WI38 (cell line): ENCODE measurements at regions not wholly inside any gene's neighbourhood (a gene's known extent, or its start where the extent isn't known, plus 50 kb on each side); places are given as distances from the start of the nearest gene placed in this dataset.

Experiments used
- H3K4me3 ChIP-seq: 2 replicates; pipeline ENCODE4 v1.5.1; 2011; ENCODE audit warnings: low read depth, mild to moderate bottlenecking, control low read depth, low read length
- CTCF ChIP-seq: IDR thresholded peaks from 2 replicates; pipeline ENCODE4 v1.5.1; 2012; ENCODE audit warnings: low read depth, mild to moderate bottlenecking, control low read depth, low read length

- H3K4me3 ChIP-seq: no peak overlapping the region
- no peak for TF ChIP-seq CTCF
Observed at GRCh38 chr4:178814908-178815307, 1372.7 kb upstream of the AGA start.

GRCh38 chr4:178823673-178824295 is 1381.5 kb upstream of the AGA start:
- H3K4me3 ChIP-seq: no peak overlapping the region
- TF ChIP-seq CTCF: no peak

- H3K4me3 ChIP-seq: no peak overlapping the region
- no peak for TF ChIP-seq CTCF
Observed at GRCh38 chr4:178836865-178837264, 1394.6 kb upstream of the AGA start.

GRCh38 chr4:178838776-178839175 is 1396.5 kb upstream of the AGA start:
- H3K4me3 ChIP-seq: no peak overlapping the region
- TF ChIP-seq CTCF: no peak

- TF ChIP-seq CTCF: no peak
Observed at GRCh38 chr4:178856139-178856800, 1414.0 kb upstream of the AGA start.

GRCh38 chr4:178871476-178871875 is 1429.2 kb upstream of the AGA start:
- TF ChIP-seq CTCF: no peak
- no peak overlapping the region for H3K4me3 ChIP-seq

More at GRCh38 chr4:178856139-178856800, 1414.0 kb upstream of the AGA start:
- no peak overlapping the region for H3K4me3 ChIP-seq

GRCh38 chr4:178881937-178882336 is 1439.7 kb upstream of the AGA start:
- H3K4me3 ChIP-seq: no peak overlapping the region
- TF ChIP-seq CTCF: no peak
